K562 (cell line): ENCODE measurements at regions not wholly inside any gene's neighbourhood (a gene's known extent, or its start where the extent isn't known, plus 50 kb on each side); places are given as distances from the start of the nearest gene placed in this dataset.

ENCODE experiments used
- ATAC-seq: fragments of 200-7000 bp; cut with Tn5 transposase; 3 replicates; pipeline ENCODE4 v1.9.1; 2020; ENCODE audit warnings: moderate library complexity
- BruUV-seq: library from RNA; stranded (reverse); fragments of 400-500 nt; replicated peaks from 2 replicates; lab custom pipeline; 2021; lab: Mats Ljungman, UMichigan
- CTCF ChIA-PET: fragments of 300-600 bp; formaldehyde crosslinking; extraction: SDS; loops from one replicate; lab custom pipeline; 2021; ENCODE audit warnings: low intra/inter-chr PET ratio; lab: Yijun Ruan, JAX
- POLR2A ChIA-PET: fragments of 300-600, 350-650 bp; sonication (Branson Sonifier 250); formaldehyde crosslinking; extraction: SDS; loops from one replicate; lab custom pipeline; 2021; ENCODE audit warnings: antibody characterized with exemption, inconsistent platforms; lab: Yijun Ruan, JAX
- DNase-seq, 4 experiments: peaks; one replicate each; pipeline versions ENCODE4 v3.0.0 to v3.0.0-alpha.2; 2011 to 2018; ENCODE audit warnings: low spot score in 3 of 4, mixed read lengths in 3 of 4; ENCODE audit errors: extremely low read depth in 1 of 4
- FAIRE-seq: peaks from 2 replicates; lab custom pipeline; 2011; peaks lifted over from hg19 to GRCh38; lab: Jason Lieb, UNC
- H2AFZ ChIP-seq: 2 replicates; pipeline ENCODE4 v1.6.0; 2011; ENCODE audit warnings: low read depth, low read length, control low read depth, inconsistent platforms
- H3K27ac ChIP-seq: fragments of 200-600 bp; 3 replicates; pipeline ENCODE4 v1.8.0; 2011; ENCODE audit warnings: low read depth, mild to moderate bottlenecking, control low read depth, inconsistent platforms, low read length, moderate library complexity, mixed read lengths; ENCODE audit errors: extremely low read depth
- H3K27me3 ChIP-seq, 2 experiments: fragments of 300-600 bp in 1 of 2; 2 replicates in 1 of 2; 3 replicates in 1 of 2; pipeline versions ENCODE4 v1.6.0 to v1.8.0; 2011; ENCODE audit warnings: inconsistent platforms in 2 of 2, low read length in 2 of 2, mild to moderate bottlenecking in 1 of 2, mixed read lengths in 1 of 2, moderate library complexity in 1 of 2; ENCODE audit not compliant: control insufficient read depth in 2 of 2, insufficient read depth in 2 of 2
- H3K36me3 ChIP-seq: fragments of 300-600 bp; 3 replicates; pipeline ENCODE4 v1.8.0; 2011; ENCODE audit warnings: mild to moderate bottlenecking, low read length, inconsistent platforms; ENCODE audit not compliant: control insufficient read depth, insufficient read depth
- H3K4me1 ChIP-seq, 2 experiments: fragments of 200-600 bp in 1 of 2; replicated peaks in 1 of 2; 2 replicates in 1 of 2; 3 replicates in 1 of 2; pipeline versions ENCODE4 v1.5.1 to v1.8.0; 2011; ENCODE audit warnings: inconsistent platforms in 2 of 2, low read length in 2 of 2, mild to moderate bottlenecking in 1 of 2, mixed read lengths in 1 of 2, moderate library complexity in 1 of 2; ENCODE audit not compliant: control insufficient read depth in 2 of 2, insufficient read depth in 2 of 2
- H3K4me2 ChIP-seq: 2 replicates; pipeline ENCODE4 v1.6.1; 2011; ENCODE audit warnings: low read length, control low read depth, inconsistent platforms, mixed read lengths; ENCODE audit not compliant: insufficient read depth
- H3K4me3 ChIP-seq: fragments of 200-600 bp; sonication (generic), shearing (Covaris generic); 2 replicates; pipeline ENCODE4 v1.5.1; 2016; ENCODE audit warnings: control low read depth, inconsistent platforms
- H3K79me2 ChIP-seq: fragments of 200-600 bp; 3 replicates; pipeline ENCODE4 v1.8.0; 2011; ENCODE audit warnings: low read length, inconsistent platforms; ENCODE audit not compliant: control insufficient read depth, insufficient read depth
- H3K9ac ChIP-seq, 2 experiments: 2 replicates each; pipeline versions ENCODE4 v1.6.0 to v1.6.1; 2011; ENCODE audit warnings: low read depth in 2 of 2, low read length in 2 of 2, control low read depth in 1 of 2, inconsistent platforms in 1 of 2, mild to moderate bottlenecking in 1 of 2, mixed read lengths in 1 of 2; ENCODE audit not compliant: insufficient read depth in 1 of 2
- H3K9me1 ChIP-seq: one replicate; pipeline ENCODE4 v1.6.0; 2011; ENCODE audit warnings: inconsistent platforms, mild to moderate bottlenecking, low read length, moderate library complexity; ENCODE audit not compliant: control insufficient read depth, insufficient read depth
- H3K9me3 ChIP-seq: replicated peaks from 2 replicates; pipeline ENCODE4 v1.5.1; 2011; ENCODE audit warnings: low read depth, low read length, inconsistent platforms; ENCODE audit not compliant: control insufficient read depth, insufficient read depth
- H4K20me1 ChIP-seq: replicated peaks from 2 replicates; pipeline ENCODE4 v1.6.1; 2011; ENCODE audit warnings: low read length, inconsistent platforms, mixed read lengths; ENCODE audit not compliant: control insufficient read depth, insufficient read depth
- ARHGAP35 ChIP-seq: fragments of 450-650 bp; IDR thresholded peaks from 2 replicates; pipeline ENCODE4 v1.6.1; 2018; ENCODE audit not compliant: partially characterized antibody
- KDM2B ChIP-seq: fragments of 250-450 bp; sonication (Bioruptor Pico); IDR thresholded peaks from 2 replicates; pipeline ENCODE4 v1.8.0; 2021; ENCODE audit warnings: mild to moderate bottlenecking, moderate library complexity
- KHSRP ChIP-seq: fragments of 450-650 bp; IDR thresholded peaks from 2 replicates; pipeline ENCODE4 v1.6.1; 2017
- PHTF2 ChIP-seq: fragments of 250-450 bp; sonication (Bioruptor Pico); IDR thresholded peaks from 2 replicates; pipeline ENCODE4 v1.5.0; 2021; ENCODE audit warnings: mild to moderate bottlenecking
- RAD21 ChIP-seq, 2 experiments: fragments of 250-450 bp in 1 of 2; fragments of 450-650 bp in 1 of 2; sonication (Bioruptor Pico) in 1 of 2; formaldehyde crosslinking in 1 of 2; IDR thresholded peaks in 1 of 2; conservative IDR thresholded peaks in 1 of 2; 2 replicates each; pipeline versions ENCODE4 v1.4.0 to v1.8.0; 2020 to 2022; ENCODE audit warnings: mild to moderate bottlenecking in 2 of 2, moderate library complexity in 1 of 2
- WGBS: fragments of 100-300 bp; shearing (Covaris generic); methylation state at CpG from one replicate; pipeline ENCODE4 v1.1.6; 2016; ENCODE audit warnings: low coverage, mixed read lengths; ENCODE audit not compliant: insufficient coverage; ENCODE audit errors: missing lambda C conversion rate; 5-methylcytosine and 5-hydroxymethylcytosine counted together
- in situ Hi-C: fragments of 300-500 bp; cut with MboI; formaldehyde crosslinking; loops from 4 replicates; pipeline ENCODE4 v1.15.0; 2018; ENCODE audit warnings: inconsistent platforms, mixed read lengths
- intact Hi-C: fragments of 100-400 bp; cut with micrococcal nuclease; formaldehyde crosslinking; loops from 2 replicates; pipeline ENCODE4 v1.14.2; 2022
- TF ChIP-seq, protein P1 (sequence below): IDR thresholded peaks from 3 replicates; pipeline ENCODE4 v1.6.1; 2011; ENCODE audit warnings: borderline replicate concordance, mild to moderate bottlenecking; ENCODE audit not compliant: insufficient read length, insufficient read depth
- TF ChIP-seq, protein P2 (sequence below): fragments of 450-650 bp; formaldehyde crosslinking; IDR thresholded peaks from 2 replicates; pipeline ENCODE4 v1.4.0; 2020; ENCODE audit warnings: mild to moderate bottlenecking, mixed read lengths
- TF ChIP-seq, protein P3 (sequence below): fragments of 450-650 bp; formaldehyde crosslinking; IDR thresholded peaks from 2 replicates; pipeline ENCODE4 v1.4.0; 2020; ENCODE audit warnings: mild to moderate bottlenecking, moderate library complexity
- TF ChIP-seq, protein P4 (sequence below), 2 experiments: fragments of 450-650 bp; conservative IDR thresholded peaks; 2 replicates each; pipeline ENCODE4 v1.6.1; 2017; ENCODE audit warnings: mild to moderate bottlenecking in 2 of 2, moderate library complexity in 2 of 2
- TF ChIP-seq, protein P5 (sequence below): sonication (generic); formaldehyde crosslinking; IDR thresholded peaks from 2 replicates; pipeline ENCODE4 v1.8.0; 2023; ENCODE audit warnings: missing genetic modification reagents, mild to moderate bottlenecking, borderline replicate concordance

DNA sequence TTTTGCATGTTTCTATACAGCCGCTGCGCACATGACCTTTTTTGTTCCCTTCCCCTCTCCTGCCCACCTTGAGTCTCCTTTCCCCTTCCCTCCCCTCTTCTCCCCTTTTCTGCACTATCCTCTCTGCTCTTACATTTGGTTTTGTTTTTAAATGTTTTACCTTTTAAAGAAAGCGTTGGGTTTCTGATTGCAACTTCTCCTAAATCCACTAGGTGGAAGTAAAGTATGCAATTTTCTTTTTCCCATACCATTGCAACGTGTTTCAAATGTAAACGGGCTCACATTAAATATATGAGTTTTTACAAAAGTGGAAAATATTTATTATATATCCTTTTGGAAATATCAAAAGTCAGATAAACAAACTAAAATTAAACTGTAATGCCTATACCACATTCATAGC is 500.9 kb downstream of the DIRAS2 start:
- peak in 1 of 4 experiments; percentile 1 for DNase-seq
- H3K4me1 ChIP-seq = no peaks in the 10 kb centered on the region
- no peak overlapping the region for H3K4me2 ChIP-seq
- POLR2A ChIA-PET = no interaction called here
- H3K36me3 ChIP-seq = no peaks in the 10 kb centered on the region
- ATAC-seq = no peak
- H4K20me1 ChIP-seq = no peaks in the 10 kb centered on the region
- WGBS = 3% methylated on average over 5 of the region's 5 CpGs
- no peak overlapping the region for H2AFZ ChIP-seq
- no peak overlapping the region for H3K27ac ChIP-seq
- intact Hi-C loops = loop anchor here (10.0 kb wide), 1 partner anchor 613 kb away; no protein-coding TSS in a partner anchor
- in situ Hi-C loops = loop anchor here (25.0 kb wide), 1 partner anchor 621 kb away; no protein-coding TSS in a partner anchor
- peaks cover 0 to 5% of the 10 kb centered on the region in 2 experiments; a peak in 1 of 5 replicates for H3K27me3 ChIP-seq
- H3K9ac ChIP-seq = no peak overlapping the region
- H3K4me3 ChIP-seq = no peak overlapping the region
- CTCF ChIA-PET = interaction anchor here (2.5 kb wide), 1 partner anchor 729 kb away, joined by 14 read pairs; no protein-coding TSS in a partner anchor
- no peak for FAIRE-seq
- no peaks in the 10 kb centered on the region for H3K9me1 ChIP-seq
- H3K79me2 ChIP-seq = no peaks in the 10 kb centered on the region
- no peaks in the 10 kb centered on the region for H3K9me3 ChIP-seq
- BruUV-seq = no TSS peak
- TF ChIP-seq, protein P1, sequence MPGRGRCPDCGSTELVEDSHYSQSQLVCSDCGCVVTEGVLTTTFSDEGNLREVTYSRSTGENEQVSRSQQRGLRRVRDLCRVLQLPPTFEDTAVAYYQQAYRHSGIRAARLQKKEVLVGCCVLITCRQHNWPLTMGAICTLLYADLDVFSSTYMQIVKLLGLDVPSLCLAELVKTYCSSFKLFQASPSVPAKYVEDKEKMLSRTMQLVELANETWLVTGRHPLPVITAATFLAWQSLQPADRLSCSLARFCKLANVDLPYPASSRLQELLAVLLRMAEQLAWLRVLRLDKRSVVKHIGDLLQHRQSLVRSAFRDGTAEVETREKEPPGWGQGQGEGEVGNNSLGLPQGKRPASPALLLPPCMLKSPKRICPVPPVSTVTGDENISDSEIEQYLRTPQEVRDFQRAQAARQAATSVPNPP = no peak
- TF ChIP-seq PHTF2 (CRISPR knock-in tag) (no peak), ARHGAP35 (no peak), RAD21 (CRISPR knock-in tag; conservative IDR thresholded peaks at IDR 0.05 in 1 of 2, IDR thresholded peaks at IDR 0.05 in 1 of 2) (peak; percentile 46 to 56), KDM2B (CRISPR knock-in tag) (no peak), KHSRP (no peak)
- TF ChIP-seq, protein P2, sequence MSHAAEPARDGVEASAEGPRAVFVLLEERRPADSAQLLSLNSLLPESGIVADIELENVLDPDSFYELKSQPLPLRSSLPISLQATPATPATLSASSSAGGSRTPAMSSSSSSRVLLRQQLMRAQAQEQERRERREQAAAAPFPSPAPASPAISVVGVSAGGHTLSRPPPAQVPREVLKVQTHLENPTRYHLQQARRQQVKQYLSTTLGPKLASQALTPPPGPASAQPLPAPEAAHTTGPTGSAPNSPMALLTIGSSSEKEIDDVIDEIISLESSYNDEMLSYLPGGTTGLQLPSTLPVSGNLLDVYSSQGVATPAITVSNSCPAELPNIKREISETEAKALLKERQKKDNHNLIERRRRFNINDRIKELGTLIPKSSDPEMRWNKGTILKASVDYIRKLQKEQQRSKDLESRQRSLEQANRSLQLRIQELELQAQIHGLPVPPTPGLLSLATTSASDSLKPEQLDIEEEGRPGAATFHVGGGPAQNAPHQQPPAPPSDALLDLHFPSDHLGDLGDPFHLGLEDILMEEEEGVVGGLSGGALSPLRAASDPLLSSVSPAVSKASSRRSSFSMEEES (CRISPR knock-in tag) = no peak
- TF ChIP-seq, protein P3, sequence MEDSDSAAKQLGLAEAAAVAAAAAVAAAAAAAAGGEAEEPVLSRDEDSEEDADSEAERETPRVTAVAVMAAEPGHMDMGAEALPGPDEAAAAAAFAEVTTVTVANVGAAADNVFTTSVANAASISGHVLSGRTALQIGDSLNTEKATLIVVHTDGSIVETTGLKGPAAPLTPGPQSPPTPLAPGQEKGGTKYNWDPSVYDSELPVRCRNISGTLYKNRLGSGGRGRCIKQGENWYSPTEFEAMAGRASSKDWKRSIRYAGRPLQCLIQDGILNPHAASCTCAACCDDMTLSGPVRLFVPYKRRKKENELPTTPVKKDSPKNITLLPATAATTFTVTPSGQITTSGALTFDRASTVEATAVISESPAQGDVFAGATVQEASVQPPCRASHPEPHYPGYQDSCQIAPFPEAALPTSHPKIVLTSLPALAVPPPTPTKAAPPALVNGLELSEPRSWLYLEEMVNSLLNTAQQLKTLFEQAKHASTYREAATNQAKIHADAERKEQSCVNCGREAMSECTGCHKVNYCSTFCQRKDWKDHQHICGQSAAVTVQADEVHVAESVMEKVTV (CRISPR knock-in tag) = peak; percentile 34; the same call in 1 of the 2 replicates
- TF ChIP-seq, protein P4, sequence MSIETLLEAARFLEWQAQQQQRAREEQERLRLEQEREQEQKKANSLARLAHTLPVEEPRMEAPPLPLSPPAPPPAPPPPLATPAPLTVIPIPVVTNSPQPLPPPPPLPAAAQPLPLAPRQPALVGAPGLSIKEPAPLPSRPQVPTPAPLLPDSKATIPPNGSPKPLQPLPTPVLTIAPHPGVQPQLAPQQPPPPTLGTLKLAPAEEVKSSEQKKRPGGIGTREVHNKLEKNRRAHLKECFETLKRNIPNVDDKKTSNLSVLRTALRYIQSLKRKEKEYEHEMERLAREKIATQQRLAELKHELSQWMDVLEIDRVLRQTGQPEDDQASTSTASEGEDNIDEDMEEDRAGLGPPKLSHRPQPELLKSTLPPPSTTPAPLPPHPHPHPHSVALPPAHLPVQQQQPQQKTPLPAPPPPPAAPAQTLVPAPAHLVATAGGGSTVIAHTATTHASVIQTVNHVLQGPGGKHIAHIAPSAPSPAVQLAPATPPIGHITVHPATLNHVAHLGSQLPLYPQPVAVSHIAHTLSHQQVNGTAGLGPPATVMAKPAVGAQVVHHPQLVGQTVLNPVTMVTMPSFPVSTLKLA (conservative IDR thresholded peaks at IDR 0.05) = no peak
- TF ChIP-seq, protein P5, sequence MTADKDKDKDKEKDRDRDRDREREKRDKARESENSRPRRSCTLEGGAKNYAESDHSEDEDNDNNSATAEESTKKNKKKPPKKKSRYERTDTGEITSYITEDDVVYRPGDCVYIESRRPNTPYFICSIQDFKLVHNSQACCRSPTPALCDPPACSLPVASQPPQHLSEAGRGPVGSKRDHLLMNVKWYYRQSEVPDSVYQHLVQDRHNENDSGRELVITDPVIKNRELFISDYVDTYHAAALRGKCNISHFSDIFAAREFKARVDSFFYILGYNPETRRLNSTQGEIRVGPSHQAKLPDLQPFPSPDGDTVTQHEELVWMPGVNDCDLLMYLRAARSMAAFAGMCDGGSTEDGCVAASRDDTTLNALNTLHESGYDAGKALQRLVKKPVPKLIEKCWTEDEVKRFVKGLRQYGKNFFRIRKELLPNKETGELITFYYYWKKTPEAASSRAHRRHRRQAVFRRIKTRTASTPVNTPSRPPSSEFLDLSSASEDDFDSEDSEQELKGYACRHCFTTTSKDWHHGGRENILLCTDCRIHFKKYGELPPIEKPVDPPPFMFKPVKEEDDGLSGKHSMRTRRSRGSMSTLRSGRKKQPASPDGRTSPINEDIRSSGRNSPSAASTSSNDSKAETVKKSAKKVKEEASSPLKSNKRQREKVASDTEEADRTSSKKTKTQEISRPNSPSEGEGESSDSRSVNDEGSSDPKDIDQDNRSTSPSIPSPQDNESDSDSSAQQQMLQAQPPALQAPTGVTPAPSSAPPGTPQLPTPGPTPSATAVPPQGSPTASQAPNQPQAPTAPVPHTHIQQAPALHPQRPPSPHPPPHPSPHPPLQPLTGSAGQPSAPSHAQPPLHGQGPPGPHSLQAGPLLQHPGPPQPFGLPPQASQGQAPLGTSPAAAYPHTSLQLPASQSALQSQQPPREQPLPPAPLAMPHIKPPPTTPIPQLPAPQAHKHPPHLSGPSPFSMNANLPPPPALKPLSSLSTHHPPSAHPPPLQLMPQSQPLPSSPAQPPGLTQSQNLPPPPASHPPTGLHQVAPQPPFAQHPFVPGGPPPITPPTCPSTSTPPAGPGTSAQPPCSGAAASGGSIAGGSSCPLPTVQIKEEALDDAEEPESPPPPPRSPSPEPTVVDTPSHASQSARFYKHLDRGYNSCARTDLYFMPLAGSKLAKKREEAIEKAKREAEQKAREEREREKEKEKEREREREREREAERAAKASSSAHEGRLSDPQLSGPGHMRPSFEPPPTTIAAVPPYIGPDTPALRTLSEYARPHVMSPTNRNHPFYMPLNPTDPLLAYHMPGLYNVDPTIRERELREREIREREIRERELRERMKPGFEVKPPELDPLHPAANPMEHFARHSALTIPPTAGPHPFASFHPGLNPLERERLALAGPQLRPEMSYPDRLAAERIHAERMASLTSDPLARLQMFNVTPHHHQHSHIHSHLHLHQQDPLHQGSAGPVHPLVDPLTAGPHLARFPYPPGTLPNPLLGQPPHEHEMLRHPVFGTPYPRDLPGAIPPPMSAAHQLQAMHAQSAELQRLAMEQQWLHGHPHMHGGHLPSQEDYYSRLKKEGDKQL (CRISPR knock-in tag) = no peak
